DMS79 treated with DMSO at 0.1 percent for 48 hours (cell line): ENCODE measurements at regions not wholly inside any gene's neighbourhood (a gene's known extent, or its start where the extent isn't known, plus 50 kb on each side); places are given as distances from the start of the nearest gene placed in this dataset.

Source experiments
- DNase-seq: peaks from one replicate; lab custom pipeline; 2025; lab: John Stamatoyannopoulos, UW

- DNase-seq, result no peak
Measured at GRCh38 chr3:116848248-116848829, 138.8 kb downstream of the TUSC7 start.

GRCh38 chr3:116849261-116849688, 139.7 kb downstream of the TUSC7 start:
- no peak for DNase-seq

GRCh38 chr3:116852803-116853202, 143.2 kb downstream of the TUSC7 start:
- DNase-seq, result no peak

- peak; percentile 13 for DNase-seq
Measured at GRCh38 chr3:116863270-116863770, 153.7 kb downstream of the TUSC7 start.

GRCh38 chr3:116863822-116864589, 154.4 kb downstream of the TUSC7 start:
- peak; percentile 85 for DNase-seq

- no peak for DNase-seq
Measured at GRCh38 chr3:116864590-116864927, 155.0 kb downstream of the TUSC7 start.

GRCh38 chr3:116870379-116870778, 160.8 kb downstream of the TUSC7 start:
- DNase-seq, result no peak

- no peak for DNase-seq
Measured at GRCh38 chr3:116871905-116872304, 162.3 kb downstream of the TUSC7 start.

GRCh38 chr3:116872688-116873087, 163.1 kb downstream of the TUSC7 start:
- no peak for DNase-seq

- no peak for DNase-seq
Measured at GRCh38 chr3:116873142-116873541, 163.6 kb downstream of the TUSC7 start.

- no peak for DNase-seq
Measured at GRCh38 chr3:116877968-116878367, 168.4 kb downstream of the TUSC7 start.

- DNase-seq, result no peak
Measured at GRCh38 chr3:116886202-116886893, 176.8 kb downstream of the TUSC7 start.

GRCh38 chr3:116896116-116896515, 186.5 kb downstream of the TUSC7 start:
- DNase-seq, result no peak

- DNase-seq, result no peak
Measured at GRCh38 chr3:116897382-116897781, 187.8 kb downstream of the TUSC7 start.

GRCh38 chr3:116899253-116899652, 189.7 kb downstream of the TUSC7 start:
- DNase-seq, result no peak

GRCh38 chr3:116905334-116905733, 195.8 kb downstream of the TUSC7 start:
- DNase-seq, result no peak

- no peak for DNase-seq
Measured at GRCh38 chr3:116905794-116906193, 196.2 kb downstream of the TUSC7 start.

GRCh38 chr3:116912116-116912515, 202.5 kb downstream of the TUSC7 start:
- DNase-seq, result no peak

GRCh38 chr3:116914004-116914403, 204.4 kb downstream of the TUSC7 start:
- DNase-seq, result no peak

- no peak for DNase-seq
Measured at GRCh38 chr3:116916836-116917235, 207.3 kb downstream of the TUSC7 start.

GRCh38 chr3:116920826-116921610, 211.4 kb downstream of the TUSC7 start:
- DNase-seq, result no peak

- DNase-seq, result no peak
Measured at GRCh38 chr3:116927918-116928317, 218.3 kb downstream of the TUSC7 start.
